ENCODE measurements at regions not wholly inside any gene's neighbourhood (a gene's known extent, or its start where the extent isn't known, plus 50 kb on each side); places are given as distances from the start of the nearest gene placed in this dataset.

DNA sequence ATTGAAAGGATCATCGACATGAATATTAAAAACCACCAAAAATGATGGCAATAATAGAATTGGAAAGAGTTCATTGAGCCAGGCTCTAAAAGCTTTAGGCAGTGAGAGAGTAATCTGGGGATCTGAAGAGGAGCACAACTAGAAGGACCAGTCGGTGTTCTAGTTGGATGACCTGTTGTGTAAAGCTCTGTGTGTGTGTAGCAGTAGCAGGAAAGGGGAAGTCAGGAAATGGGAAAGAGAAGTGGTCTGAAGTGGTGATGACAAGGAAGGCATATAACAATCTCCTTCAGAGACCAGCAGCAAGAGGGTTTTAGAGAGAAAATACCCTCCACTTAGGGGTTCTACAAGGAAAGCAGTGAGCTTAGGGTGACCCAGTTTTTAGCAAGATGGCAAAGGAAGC, 539.2 kb downstream of the HTR7 start:
- no peak for TF ChIP-seq POLR2A (IDR thresholded peaks at IDR 0.05)
- TF ChIP-seq, protein P1, sequence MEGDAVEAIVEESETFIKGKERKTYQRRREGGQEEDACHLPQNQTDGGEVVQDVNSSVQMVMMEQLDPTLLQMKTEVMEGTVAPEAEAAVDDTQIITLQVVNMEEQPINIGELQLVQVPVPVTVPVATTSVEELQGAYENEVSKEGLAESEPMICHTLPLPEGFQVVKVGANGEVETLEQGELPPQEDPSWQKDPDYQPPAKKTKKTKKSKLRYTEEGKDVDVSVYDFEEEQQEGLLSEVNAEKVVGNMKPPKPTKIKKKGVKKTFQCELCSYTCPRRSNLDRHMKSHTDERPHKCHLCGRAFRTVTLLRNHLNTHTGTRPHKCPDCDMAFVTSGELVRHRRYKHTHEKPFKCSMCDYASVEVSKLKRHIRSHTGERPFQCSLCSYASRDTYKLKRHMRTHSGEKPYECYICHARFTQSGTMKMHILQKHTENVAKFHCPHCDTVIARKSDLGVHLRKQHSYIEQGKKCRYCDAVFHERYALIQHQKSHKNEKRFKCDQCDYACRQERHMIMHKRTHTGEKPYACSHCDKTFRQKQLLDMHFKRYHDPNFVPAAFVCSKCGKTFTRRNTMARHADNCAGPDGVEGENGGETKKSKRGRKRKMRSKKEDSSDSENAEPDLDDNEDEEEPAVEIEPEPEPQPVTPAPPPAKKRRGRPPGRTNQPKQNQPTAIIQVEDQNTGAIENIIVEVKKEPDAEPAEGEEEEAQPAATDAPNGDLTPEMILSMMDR (IDR thresholded peaks at IDR 0.05) = no peak

Measured in sigmoid colon (tissue), 3 donors.